ENCODE measurements at regions not wholly inside any gene's neighbourhood (a gene's known extent, or its start where the extent isn't known, plus 50 kb on each side); places are given as distances from the start of the nearest gene placed in this dataset.

DNA sequence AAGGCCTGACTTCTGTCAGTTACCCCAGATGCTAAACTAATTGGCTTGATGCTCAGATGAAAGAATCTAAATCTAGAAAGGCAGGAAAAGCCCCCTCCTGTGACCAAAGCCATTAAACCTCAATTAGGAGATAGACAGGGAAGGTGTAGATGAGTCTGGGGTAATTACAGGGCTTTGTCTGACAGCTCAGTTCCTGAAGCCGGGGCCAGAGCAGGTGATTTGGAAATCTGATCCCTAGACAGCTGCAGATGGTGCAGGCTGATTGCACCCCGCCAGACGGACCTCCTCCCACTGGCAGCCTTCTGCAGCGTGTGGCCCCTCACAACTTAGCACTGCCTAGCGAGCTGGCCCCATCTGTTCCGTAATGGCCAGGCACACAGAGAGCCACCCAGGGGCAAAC lies 395.1 kb downstream of the HLX start:
- TF ChIP-seq, protein P1, sequence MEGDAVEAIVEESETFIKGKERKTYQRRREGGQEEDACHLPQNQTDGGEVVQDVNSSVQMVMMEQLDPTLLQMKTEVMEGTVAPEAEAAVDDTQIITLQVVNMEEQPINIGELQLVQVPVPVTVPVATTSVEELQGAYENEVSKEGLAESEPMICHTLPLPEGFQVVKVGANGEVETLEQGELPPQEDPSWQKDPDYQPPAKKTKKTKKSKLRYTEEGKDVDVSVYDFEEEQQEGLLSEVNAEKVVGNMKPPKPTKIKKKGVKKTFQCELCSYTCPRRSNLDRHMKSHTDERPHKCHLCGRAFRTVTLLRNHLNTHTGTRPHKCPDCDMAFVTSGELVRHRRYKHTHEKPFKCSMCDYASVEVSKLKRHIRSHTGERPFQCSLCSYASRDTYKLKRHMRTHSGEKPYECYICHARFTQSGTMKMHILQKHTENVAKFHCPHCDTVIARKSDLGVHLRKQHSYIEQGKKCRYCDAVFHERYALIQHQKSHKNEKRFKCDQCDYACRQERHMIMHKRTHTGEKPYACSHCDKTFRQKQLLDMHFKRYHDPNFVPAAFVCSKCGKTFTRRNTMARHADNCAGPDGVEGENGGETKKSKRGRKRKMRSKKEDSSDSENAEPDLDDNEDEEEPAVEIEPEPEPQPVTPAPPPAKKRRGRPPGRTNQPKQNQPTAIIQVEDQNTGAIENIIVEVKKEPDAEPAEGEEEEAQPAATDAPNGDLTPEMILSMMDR (IDR thresholded peaks at IDR 0.05), result no peak
- no peak for TF ChIP-seq POLR2A (IDR thresholded peaks at IDR 0.05)

Data from Peyer's patch (tissue), 4 donors.